GM18511 (cell line): ENCODE measurements at regions not wholly inside any gene's neighbourhood (a gene's known extent, or its start where the extent isn't known, plus 50 kb on each side); places are given as distances from the start of the nearest gene placed in this dataset.

Experiments used
- ATAC-seq: cut with Tn5 transposase; IDR thresholded peaks from one replicate; pipeline ENCODE4 v1.9.1; 2021; ENCODE audit warnings: mild to moderate bottlenecking, moderate library complexity; ENCODE audit not compliant: unreplicated experiment

DNA sequence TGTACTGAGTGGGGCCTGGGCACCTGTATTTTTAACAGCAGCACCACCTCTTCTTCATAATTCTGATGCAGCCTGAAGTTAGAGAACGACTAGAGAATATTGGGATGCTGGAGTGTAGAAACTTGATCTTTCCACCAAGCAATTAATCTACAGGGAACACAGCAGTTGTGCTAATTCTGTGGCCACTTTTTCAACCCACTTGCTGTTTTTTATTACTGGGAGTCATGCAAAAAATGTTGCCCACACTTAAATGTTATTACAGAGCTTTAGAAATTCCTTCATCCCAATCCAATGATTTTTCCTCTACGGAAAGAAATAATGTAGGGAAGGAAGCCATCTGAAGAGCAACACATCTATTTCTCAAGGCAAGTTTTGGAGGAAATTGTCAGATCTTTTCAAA lies 190.9 kb upstream of the TUT7 start:
- ATAC-seq: no peak

DNA sequence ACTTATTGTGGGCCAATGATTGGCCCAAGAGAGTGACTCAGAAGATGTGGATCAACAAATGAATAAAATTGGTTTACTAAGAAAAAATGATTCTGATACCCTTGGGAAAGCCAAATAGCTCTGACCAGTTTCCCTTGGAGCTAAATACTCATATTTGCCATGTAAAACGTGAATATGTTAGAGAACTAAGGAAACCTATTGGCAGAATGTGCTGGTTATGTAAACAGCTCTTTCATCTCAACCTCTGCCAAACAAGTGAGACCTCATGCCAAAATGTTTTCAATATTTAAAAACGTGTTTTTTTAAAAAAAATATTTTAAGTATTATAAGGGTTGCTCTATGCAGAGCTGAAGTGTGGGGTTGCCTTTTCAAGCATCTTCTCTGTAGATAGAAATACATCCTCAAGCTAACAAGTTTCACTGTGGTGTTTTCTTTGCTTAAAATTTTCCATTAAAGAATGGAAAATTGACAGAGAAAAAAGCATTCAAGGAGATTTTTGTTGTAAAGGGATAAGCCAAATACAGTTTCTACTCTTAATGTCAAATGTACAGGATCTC lies 186.9 kb upstream of the TUT7 start:
- no peak for ATAC-seq

DNA sequence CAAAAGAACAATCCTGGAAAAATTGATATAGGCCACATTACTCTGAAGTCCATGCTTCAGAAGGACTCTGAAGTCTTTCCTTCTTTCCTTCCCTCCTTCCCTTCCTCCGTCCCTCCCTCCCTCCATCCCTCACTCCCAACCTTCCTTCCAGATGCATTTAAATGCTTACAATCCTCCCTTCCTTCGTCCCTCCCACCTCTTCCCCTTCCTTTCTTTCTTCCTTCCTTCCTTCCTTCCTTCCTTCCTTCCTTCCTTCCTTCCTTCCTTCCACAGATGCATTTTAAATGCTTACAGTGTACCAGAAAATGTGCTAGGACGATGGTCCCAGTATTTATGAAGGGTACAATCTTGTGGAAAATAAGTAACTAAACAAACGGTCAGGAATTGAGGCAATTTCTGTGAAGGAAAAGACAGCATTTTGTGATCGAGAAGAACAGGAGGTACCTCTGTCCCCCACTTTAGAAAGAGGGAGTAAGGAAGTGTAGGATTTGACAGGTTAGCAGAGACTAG lies 181.3 kb upstream of the TUT7 start:
- no peak for ATAC-seq

DNA sequence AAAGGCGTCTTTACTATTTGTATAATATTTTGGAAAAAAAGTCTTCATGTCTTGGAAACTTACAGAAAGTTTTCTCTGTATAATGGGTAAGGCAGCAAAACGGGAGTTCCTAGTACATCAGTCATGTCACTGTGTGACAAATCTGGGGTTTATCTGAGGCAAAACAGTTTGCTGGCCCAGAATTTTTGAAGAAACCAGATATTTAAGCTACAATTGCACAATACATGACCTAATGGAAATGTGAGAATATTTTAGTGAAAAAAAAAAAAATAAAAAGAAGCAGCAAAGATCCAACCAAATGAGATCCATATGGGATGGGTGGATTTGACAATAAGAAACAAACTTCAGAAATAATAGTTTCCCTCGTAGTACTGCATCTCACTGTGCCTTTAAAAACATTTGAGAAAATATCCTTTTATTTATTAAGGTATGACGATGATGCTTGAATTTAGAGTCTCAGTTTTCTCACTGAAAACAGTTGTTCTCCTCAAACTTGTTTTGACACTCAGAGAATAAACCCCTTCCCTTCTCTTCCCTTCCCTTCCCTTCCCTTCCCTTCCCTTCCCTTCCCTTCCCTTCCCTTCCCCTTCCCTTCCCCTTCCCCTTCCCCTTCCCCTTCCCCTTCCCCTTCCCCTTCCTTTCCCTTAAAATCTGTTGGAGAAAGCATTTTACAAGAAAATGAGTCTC lies 180.5 kb upstream of the TUT7 start:
- no peak for ATAC-seq

DNA sequence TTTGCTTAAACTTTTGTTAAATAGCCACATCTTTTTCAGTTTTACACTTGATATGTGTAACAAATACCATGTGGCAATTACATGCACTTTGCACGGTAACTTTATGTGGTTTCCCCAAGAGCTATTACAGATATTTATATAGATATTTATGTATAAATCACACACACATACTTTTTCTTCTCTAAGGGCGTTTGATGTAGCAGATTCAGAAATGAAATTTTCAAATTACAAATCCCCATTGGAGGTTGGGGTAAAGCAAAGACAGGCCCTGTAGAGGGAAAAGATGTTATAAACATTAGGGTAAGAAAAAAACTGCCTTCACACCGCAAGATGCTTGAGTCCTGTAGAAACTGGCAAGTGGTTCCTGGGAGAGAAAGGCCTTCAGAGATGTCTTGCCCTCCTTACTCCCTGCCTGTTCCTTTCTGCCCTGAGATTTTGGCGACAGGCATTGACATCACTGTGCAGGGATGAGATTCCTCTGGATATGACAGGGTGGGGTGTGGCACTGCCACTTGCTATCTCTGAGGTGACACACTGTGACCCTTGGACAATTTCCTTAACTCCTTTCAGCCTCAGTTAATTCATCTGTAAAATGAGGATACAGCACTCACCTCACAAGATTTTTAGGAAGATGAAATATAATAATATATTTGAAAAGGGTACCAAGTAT lies 177.9 kb upstream of the TUT7 start:
- ATAC-seq: no peak

DNA sequence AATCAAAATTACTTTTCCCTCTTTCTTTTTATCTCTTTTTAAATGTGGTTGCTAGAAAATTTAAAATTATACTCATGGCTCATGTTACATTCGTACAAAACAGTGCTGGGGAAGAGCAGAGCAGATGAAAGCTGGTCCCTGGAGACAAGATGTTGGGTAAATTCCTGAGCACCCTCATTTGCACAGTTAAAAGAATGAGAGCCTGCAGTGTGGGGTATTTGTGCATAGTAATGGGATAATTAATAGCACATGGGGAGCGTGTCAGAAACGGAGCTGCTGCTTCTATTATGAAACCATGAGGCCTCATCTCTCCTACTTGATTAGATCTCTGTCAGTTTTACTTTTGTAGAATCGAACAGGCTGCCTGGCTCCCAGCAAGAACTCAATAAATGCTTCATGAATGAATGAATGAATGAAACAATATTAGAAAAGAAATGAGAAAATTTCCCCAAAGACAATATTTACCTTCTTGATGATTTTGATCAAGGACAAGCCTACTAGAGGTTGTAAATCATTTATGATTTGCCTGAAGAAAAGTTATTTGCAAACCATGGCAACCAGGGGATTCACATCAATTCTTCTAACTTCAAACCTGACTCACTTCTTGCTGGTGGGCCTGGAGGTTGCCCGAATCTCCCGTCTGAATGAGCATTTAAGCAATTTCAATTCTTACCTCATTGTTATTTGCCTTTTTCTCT lies 177.2 kb upstream of the TUT7 start:
- no peak for ATAC-seq

DNA sequence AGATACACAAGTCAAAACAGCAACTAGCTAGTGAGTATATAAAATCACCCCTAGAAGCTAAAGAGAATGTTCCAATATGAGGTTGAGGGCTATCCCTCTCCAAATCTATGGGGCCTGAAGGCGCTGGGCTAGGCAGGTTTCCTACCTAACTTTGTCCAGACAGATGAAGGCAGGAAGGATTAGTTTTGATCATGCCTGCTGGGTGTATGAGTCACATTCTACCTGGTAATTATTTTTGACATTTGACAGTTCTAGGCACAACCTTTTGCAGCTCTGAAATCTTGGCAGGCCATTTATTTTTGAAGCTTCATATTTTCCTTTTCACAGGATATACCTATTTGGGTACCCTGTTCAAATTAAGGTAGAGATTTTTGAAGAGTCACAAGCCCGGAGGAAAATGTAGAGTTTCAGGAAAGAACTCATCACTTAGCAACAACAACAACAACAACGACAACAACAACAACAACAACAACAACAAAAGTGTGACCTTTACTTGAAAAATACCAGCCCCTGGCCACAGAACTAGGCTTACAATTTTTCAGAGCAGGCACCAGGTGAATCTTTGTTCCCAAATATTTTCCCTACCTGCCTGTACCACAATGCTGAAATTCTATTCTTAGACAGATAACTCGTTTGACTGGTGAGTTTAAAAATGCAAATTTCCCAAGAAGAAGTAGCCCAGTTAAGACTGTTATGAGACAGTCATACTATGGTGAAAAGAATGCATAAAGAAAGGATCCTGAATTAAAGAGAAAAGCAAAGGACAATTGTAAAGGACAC lies 175.5 kb upstream of the TUT7 start:
- ATAC-seq: no peak

DNA sequence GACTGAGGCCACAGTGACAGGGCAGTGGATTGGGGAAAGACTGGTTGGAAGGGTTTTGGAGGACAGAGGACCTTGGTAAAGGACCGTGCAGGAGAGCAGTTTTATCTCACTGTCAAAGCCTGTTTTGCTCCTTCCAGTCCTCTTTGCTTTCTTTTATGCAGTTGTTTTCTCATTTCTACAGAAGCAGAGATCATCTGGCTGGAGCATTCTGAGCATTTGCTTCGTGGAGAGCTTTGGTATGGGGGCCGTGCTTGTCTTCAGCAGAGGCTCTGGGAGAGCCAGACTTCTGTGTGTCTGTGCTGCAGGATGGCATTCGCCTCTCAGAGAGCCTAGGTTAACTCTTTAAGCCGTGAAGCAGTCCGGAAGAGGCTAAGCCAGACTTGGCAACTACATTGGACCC lies 171.8 kb upstream of the TUT7 start:
- ATAC-seq: no peak

DNA sequence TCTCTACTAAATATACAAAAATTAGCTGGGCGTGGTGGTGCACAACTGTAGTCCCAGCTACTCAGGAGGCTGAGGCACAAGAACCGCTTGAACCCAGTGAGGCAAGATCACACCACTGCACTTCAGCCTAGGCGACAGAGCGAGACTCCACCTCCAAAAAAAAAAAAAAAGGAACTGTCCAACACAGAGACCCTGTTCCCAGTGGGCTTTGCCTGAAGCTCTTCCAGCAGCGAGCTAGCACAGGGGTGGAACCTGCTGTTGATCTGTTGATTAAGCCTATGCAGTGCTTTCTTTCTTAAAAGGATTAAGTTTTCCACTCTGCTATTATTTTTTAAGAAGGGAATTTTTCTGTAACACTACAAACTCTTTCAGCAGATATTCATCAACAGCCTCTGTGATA lies 171.0 kb upstream of the TUT7 start:
- no peak for ATAC-seq

DNA sequence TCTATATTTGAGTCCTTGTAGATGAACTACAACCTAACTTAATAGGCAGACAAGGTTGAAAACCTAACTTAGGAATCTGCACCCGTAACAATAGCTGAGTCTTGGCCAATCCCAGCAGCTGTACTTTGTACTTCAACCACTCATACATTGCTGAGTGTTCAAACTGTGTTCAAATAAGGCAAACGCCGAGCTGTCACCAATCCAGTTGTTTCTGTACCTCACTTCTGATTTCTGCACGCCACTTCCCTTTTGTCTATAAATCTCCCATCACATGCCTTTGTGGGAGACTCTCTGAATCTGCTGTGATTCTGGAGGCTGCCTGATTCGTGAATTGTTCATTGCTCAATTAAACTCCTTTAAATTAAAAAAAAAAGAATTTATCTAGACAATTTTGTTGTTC lies 167.8 kb upstream of the TUT7 start:
- ATAC-seq: no peak

DNA sequence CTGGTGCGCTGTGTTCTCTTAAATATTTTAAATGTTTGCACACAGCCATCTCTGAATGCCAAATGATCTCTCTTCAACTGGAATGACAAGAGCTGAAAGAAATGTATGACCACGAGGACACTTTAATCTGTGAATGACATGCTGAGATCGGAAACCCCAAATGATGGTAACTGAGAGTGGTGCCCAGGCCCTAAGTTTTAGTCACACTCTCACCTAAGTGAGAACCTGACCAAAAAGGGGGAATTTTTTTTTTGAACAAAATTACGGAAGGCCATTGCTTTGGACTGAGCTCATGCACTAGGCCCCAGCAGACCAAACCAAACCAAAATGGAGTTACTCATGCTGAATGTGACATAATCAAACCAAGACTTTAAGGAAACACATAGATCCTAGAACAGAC lies 167.1 kb upstream of the TUT7 start:
- ATAC-seq: no peak

DNA sequence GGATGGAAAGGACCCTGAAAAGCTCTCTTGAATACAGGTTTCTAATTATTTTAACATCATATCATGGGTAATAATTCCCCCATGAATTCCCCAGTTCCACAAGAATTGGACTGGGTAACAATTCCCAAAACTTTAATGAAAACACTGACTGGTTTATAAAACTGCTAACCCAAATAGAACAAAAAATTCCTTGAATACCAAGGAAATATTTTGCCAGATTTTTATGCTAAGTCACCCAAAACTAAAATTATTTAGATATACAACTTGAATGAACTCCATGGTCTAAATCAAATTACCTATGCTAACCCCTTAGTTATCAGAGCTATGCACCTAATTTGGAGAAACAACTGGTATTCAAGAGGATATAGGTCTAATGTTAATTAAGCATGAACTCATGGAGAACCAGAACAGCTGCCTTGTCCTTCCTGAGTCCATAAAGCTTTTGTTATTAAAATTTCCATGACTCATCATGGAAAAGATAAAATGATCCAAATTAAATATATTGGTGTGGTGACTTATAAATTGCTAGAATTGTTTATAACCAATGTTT lies 164.9 kb upstream of the TUT7 start:
- ATAC-seq: no peak

DNA sequence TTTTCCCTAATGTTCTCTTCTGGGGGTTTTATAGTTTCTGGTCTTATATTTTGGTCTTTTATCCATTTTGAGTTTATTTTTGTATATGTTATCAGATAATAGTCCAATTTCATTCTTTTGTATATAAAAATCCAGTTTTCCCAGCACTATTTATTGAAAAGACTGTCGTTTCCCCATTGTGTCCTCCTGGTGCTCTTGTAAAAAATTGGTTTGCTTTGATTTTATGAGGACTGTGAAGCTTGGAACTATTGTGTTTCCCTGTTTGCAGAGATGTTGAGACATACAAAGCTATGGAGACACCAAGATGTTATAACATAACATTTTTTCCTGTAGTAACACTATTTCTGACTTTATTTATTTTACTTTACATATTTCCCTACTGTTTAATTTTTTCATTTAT lies 163.3 kb upstream of the TUT7 start:
- ATAC-seq: no peak

DNA sequence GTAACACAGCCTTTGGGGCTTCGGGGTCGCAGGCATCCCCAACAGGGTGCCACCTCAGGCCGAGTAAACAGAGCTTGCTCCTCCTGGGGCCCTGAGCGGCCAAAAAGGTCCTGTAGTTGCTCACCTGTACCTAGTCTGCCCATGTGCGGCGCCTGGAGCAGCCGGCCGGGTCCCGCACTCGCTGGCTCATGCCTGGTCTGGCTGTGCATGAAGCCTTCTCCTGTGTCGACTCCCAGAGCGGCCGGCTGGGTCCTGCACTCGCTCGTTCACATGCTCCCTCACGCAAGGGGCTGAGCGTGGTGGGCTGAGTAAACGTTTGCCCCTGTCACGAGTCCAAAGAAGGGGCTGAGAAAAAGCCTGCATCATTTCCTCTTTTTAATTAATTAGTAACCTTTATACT lies 162.4 kb upstream of the TUT7 start:
- ATAC-seq: no peak

DNA sequence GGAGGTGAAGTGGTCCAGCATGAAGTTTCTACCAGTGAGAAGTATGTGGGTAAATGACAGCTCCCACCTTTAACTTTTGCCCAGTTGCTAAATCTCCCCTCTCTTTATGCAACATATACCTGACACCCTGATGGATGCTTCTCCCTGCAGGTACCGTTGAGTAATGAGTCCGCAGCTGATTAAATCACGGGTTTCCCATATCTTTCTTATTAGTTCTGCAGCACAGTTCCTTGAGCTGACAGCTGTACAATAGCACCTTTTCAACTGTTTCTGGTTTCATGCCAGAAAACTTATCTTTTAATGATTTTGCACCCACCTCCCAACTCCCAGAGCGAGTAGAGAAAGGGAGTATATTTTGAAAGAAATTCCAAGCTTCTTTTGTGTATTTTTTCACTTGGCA lies 161.0 kb upstream of the TUT7 start:
- ATAC-seq: no peak

DNA sequence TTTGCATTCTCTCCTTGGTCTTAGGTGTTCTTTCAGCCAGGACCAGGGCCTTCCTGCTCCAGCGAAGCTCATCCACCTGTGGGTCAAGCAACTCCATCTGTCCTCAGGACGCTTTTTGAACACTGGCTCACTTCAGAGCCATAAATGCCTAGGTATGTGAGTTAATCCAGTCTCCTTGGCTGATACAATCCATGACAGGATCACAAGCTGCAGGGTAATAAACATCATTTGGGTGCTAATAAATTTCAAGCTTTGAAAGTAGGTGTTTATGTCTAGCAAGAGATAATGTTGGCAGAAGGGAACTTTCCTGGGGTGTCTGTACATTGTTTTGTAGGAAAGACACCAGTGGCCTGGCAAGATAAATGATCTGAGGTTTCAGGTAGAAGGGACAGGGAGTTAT lies 159.2 kb upstream of the TUT7 start:
- ATAC-seq: no peak

DNA sequence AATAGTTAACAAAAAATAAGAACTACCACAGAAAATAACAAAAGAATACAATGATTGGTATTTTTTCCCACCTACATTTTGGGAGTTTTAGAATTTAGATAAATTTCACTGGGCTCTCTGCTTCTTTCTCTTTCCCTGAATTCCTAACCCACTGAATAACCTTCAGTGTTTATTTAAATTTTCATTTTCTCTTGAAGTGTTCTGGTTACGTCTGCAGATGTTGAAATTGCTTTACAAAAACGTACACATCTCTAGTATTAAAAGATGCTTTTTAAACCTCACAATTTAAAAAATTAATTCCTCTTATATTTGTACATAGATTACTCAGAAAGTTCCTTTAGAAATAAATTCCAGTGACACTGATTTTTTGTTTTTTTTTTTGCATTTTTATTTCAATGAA lies 158.7 kb upstream of the TUT7 start:
- ATAC-seq: no peak

DNA sequence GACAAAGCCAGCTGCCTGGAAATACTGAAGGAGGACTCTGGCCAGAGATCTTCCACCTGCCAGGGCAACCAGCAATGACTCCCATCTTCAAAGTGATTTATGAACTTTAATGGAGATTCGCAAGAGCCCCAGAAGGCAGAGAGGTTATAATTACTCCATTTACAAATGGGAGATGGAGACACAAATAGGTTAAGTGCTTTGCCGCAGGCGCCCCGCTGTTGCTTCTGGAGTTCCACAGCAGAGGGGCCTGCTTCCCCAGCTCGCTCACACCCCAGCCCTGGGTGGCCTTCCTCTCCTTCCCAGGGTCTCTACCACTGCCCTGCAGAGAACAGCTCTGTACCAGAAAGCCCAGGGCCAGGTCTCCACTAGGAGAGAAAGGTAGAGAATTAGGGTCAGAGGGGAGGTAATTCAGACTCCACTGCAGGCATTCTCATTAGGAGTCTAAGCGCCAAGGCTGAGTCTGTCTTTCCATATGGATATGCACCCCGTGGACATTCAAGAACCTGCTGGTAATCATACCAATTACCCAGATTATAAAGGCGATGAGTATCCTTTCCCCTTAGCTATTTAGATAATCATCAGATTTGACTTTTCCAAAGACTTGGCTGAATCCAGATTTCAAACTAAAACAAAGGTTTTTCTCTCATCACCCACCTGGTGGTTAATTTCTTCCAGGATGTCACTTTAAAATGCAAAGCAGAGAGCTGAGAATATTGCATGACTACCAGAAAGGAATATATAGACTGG lies 157.6 kb upstream of the TUT7 start:
- no peak for ATAC-seq

DNA sequence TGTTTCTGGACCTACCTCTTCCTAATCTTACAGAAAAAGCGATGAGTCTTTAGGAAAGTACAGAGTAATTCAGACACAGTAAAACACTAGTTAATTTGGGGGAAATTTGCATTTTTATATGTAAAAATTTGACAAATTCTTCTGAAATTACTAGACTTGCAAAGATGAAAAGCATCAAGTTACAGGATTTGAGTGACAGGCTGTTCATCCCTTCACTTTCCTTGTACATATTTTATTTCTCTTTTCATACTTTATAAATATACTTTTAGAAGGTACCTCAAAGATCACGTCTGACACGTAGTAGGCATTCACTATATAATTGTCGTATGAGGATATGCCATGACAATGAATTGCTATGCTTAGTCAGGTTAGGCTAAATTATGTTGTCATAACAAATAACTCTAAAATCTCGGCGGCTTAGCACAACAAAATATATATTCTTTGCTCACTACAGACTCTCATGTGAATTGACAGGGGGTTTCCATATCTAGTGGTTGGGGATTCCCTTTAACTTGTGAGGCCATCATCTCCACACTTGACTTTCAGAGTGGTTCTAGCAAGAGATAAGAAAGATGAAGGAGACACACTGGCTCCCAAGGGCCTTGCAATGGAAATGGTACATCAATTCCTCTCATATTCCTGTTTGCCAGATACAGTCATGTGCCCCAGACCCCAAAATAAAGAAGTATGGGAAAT lies 154.1 kb upstream of the TUT7 start:
- ATAC-seq: peak; percentile 95
